Epithelial cell of proximal tubule (primary cell): ENCODE measurements at regions not wholly inside any gene's neighbourhood (a gene's known extent, or its start where the extent isn't known, plus 50 kb on each side); places are given as distances from the start of the nearest gene placed in this dataset.

Source experiments
- DNase-seq: peaks from one replicate; pipeline ENCODE4 v3.0.0-alpha.2; 2011; ENCODE audit warnings: low read depth
- H3K4me3 ChIP-seq: 2 replicates; pipeline ENCODE4 v1.5.1; 2011; ENCODE audit warnings: low read depth, mild to moderate bottlenecking, low read length
- TF ChIP-seq, protein P1 (sequence below): conservative IDR thresholded peaks from 2 replicates; pipeline ENCODE4 v1.5.1; 2012; ENCODE audit warnings: low read depth, mild to moderate bottlenecking, low read length

DNA sequence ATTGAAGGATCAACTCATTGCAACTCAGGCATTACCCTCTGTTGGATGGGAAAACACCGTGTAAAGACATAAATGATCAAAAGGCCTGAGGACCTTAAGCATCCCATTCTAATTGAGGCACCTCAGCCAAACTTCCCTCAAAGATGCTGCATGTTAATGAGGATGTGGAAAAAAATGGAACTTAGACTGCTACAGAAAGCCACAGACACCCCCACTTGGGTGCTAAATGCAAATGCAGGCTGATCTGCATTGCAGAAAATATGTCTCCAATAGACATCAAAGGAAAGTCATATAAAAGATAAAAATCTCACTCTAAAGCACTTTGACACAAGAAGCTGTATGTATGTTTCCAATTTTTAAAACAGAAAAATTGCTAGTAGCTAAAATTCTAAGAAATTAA is 504.7 kb downstream of the KCNJ3 start:
- H3K4me3 ChIP-seq: no peak overlapping the region
- TF ChIP-seq, protein P1, sequence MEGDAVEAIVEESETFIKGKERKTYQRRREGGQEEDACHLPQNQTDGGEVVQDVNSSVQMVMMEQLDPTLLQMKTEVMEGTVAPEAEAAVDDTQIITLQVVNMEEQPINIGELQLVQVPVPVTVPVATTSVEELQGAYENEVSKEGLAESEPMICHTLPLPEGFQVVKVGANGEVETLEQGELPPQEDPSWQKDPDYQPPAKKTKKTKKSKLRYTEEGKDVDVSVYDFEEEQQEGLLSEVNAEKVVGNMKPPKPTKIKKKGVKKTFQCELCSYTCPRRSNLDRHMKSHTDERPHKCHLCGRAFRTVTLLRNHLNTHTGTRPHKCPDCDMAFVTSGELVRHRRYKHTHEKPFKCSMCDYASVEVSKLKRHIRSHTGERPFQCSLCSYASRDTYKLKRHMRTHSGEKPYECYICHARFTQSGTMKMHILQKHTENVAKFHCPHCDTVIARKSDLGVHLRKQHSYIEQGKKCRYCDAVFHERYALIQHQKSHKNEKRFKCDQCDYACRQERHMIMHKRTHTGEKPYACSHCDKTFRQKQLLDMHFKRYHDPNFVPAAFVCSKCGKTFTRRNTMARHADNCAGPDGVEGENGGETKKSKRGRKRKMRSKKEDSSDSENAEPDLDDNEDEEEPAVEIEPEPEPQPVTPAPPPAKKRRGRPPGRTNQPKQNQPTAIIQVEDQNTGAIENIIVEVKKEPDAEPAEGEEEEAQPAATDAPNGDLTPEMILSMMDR: peak; percentile 24
- DNase-seq: no peak

DNA sequence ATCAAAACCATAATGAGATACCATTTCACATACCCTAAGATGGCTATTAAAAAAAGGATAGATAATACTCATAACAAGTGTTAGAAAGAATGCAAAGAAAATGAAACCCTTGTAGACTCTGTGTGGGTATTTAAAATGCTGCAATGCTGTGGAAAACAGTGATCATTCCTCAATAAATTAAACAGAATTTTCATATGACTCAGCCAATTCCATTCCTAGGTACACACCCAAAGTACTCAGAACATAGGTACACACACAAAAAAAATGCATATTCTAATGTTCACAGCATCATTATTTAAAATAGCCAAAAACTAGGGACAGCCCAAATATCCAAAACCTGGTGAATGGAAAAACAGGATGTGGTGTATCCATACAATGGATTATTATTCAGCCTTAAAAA is 502.3 kb downstream of the KCNJ3 start:
- TF ChIP-seq, protein P1: no peak
- no peak overlapping the region for H3K4me3 ChIP-seq
- DNase-seq: no peak

DNA sequence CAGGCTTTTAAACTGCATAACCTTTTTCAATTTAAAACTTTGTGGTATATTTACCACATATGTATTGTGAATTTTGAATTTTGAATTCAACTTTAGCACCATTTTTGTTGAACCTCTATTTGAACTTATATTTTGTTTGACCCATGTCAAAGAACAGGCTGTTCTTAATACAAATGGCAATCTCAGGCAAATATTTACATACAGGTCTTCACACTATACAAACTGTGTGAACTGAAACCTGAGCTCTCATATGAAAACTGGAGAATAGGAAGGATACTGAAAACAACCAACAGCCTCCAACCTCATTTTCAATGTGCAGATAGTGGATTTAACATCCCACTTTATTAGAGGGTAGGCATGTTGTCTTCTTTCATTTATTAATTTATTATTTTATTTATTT is 491.8 kb downstream of the KCNJ3 start:
- no peak for DNase-seq
- no peak overlapping the region for H3K4me3 ChIP-seq
- TF ChIP-seq, protein P1: no peak

DNA sequence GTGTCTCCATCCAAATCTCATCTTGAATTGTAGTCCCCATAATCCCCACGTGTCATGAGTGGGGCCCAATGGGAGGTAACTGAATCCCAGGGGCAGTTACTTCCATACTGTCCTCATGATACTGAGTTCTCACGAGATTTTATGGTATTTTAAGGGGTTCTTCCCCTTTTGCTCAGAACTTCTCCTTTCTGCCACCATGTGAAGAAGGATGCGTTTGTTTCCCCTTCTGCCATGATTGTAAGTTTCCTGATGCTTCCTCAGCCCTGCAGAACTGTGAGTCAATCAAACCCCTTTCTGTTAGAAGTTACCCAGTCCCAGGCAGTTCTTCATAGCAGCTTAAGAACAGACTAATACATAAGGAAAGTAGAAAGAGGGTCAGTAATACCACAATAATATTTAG is 480.4 kb downstream of the KCNJ3 start:
- no peak overlapping the region for H3K4me3 ChIP-seq
- DNase-seq: no peak
- TF ChIP-seq, protein P1: no peak

DNA sequence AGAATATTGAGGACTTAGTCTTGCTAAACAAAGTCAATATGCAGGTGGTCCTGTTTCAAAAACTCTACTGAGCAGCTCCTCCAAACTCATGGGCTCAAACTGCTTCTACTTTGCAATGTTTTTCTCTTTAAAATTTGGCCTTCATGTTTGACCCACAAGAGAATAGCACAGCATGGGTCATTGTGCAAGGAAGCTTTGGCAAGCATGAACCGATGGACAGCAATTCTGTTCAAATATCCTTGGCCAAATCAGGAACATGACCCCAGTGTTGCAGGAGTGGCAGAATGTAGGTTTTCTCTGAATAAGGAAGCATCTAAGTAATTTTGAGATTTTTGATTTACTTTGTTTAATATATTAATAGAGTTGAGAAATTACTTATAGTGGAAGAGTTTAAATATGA is 477.9 kb downstream of the KCNJ3 start:
- no peak overlapping the region for H3K4me3 ChIP-seq
- TF ChIP-seq, protein P1: no peak
- no peak for DNase-seq

DNA sequence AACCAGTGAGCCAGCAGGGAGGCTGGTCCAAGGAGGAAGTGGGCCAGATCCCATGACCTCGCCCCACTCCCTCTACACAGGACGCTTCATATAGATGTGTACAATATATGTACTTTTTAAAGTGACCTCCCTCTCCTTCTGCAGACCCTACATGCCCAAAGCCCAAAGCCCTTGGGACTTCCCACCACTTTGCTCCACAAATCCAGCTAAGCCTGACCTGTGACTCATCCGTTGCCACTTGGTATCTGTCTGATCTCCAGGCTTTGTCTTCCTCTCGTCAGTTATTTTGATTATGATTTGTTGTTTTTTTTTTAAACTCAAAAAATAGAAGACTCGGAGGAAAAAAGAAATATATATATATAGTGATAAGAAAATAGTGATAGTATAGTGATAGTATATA is 470.8 kb downstream of the KCNJ3 start:
- TF ChIP-seq, protein P1: no peak
- no peak for DNase-seq
- H3K4me3 ChIP-seq: no peak overlapping the region

DNA sequence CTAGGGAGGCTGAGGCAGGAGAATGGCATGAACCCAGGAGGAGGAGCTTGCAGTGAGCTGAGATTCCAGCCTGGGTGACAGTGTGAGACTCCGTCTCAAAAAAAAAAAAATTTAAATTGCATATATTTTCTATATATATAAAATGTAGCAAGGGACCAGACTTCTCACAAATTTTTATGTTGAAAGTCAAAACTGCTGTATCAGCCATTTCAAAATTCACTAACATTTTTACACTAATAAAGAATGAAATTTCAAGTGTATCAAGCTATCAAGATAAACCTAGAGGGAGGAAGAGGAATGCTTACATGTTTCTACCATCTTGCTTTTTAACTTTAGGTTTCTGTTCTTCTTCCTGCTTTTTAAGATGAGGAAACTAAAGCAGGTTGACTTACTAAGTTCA is 464.0 kb downstream of the KCNJ3 start:
- H3K4me3 ChIP-seq: no peak overlapping the region
- no peak for DNase-seq
- TF ChIP-seq, protein P1: no peak
